ENCODE measurements at regions not wholly inside any gene's neighbourhood (a gene's known extent, or its start where the extent isn't known, plus 50 kb on each side); places are given as distances from the start of the nearest gene placed in this dataset.
"Not testable (repeated sequence)": the region's sequence is repeated elsewhere in the genome, so short reads cannot be mapped to it uniquely, and the experiment has no call there.

DNA sequence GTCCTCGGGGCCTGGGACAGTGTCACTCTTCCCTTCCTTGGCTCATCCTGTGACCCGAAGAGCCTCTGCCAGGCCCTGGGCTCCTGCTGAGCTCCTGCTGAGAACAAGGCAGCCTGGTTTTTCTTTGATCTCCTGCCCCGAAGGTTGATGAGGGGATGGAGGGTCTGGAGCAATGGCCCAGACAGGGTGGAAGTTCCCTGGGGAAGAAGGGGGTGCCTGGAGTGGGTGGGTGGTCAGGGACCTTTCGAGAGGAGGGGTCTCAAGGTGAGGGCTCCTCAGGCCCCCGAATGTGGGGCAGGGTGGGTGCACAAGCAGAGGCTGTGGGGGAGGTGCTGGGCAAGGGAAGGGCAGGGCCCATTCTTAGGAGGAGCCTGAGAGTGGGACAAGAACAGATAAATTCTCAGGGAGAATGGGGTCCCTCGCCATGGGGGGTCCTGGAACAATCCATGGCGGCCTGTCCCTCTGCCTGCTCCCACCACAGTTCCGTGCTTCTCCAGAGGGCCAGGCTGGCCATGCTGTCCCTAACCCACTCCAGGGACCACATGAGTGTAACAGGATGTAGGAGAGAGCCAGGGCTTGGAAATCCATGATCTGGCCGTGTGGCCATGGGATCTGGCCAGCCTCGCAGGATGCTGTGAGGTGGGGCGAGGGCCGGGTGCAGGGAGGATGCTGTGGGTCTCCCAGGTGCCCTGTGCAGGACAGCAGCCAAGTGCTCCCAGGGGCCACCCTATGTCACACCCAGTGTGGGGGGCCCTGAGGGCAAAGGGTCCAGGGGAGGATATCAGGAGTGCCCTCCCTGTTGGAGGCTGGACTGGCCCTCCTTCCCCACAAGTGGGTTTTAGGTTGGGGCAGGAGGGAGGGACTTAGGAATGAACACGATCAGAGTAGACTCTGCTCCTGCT lies 128.5 kb upstream of the LPCAT1 start:
- H3K4me3 ChIP-seq (ENCODE audit: low read depth, low read length), result no peak overlapping the region
- DNase-seq (ENCODE audit: low read depth, low spot score), result no peak
- TF ChIP-seq, protein P1, sequence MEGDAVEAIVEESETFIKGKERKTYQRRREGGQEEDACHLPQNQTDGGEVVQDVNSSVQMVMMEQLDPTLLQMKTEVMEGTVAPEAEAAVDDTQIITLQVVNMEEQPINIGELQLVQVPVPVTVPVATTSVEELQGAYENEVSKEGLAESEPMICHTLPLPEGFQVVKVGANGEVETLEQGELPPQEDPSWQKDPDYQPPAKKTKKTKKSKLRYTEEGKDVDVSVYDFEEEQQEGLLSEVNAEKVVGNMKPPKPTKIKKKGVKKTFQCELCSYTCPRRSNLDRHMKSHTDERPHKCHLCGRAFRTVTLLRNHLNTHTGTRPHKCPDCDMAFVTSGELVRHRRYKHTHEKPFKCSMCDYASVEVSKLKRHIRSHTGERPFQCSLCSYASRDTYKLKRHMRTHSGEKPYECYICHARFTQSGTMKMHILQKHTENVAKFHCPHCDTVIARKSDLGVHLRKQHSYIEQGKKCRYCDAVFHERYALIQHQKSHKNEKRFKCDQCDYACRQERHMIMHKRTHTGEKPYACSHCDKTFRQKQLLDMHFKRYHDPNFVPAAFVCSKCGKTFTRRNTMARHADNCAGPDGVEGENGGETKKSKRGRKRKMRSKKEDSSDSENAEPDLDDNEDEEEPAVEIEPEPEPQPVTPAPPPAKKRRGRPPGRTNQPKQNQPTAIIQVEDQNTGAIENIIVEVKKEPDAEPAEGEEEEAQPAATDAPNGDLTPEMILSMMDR (IDR thresholded peaks at IDR 0.05; ENCODE audit: low read depth, low read length), result no peak
- in situ Hi-C loops (cut with HindIII; ENCODE audit: low sequenced_read_pairs), result no loop called here

DNA sequence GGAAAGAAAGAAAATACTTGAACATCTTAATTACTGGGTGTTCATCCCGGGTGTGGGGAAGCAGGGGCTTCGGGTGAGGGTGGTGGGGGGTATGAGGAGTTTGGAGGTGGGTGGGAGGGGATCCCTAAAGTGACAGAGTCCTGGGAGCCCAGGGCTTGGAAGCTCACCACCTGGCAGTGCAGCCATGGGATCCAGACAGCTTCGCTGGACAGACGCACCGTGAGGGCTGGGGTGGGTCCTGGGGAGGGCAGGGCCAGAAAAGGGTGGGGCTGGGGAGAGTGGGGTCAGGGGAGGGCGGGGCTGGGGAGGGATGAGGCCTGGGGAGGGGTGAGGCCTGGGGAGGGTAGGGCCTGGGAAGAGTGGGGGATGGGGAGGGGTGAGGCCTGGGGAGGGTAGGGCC lies 127.5 kb upstream of the LPCAT1 start:
- TF ChIP-seq, protein P1 (IDR thresholded peaks at IDR 0.05; ENCODE audit: low read depth, low read length), result no peak
- in situ Hi-C loops (cut with HindIII; ENCODE audit: low sequenced_read_pairs), result no loop called here

DNA sequence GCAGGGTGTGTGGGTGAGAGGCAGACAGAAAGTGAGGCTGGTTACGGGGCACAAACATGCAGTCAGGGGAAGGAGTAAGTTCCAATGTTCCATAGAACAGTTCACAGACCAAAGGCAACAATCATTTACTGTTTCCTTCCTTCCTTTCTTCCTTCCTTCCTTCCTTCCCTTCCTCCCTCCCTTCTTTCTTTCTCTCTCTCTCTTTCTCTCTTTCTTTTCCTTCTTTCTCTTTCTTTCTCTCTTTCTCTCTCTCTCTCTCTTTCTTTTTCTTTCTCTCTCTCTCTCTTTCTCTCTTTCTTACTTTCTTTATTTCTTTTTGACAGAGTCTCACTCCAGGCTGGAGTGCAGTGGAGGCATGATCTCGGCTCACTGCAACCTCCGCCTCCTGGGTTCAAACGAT lies 125.8 kb upstream of the LPCAT1 start:
- in situ Hi-C loops (cut with HindIII; ENCODE audit: low sequenced_read_pairs), result no loop called here
- DNase-seq (ENCODE audit: low read depth, low spot score), result no peak
- H3K4me3 ChIP-seq (ENCODE audit: low read depth, low read length), result no peak overlapping the region
- TF ChIP-seq, protein P1 (IDR thresholded peaks at IDR 0.05; ENCODE audit: low read depth, low read length), result no peak

More for the DNA sequence above, 127.5 kb upstream of the LPCAT1 start:
- DNase-seq (ENCODE audit: low read depth, low spot score), result no peak
- no peak overlapping the region for H3K4me3 ChIP-seq (ENCODE audit: low read depth, low read length)

DNA sequence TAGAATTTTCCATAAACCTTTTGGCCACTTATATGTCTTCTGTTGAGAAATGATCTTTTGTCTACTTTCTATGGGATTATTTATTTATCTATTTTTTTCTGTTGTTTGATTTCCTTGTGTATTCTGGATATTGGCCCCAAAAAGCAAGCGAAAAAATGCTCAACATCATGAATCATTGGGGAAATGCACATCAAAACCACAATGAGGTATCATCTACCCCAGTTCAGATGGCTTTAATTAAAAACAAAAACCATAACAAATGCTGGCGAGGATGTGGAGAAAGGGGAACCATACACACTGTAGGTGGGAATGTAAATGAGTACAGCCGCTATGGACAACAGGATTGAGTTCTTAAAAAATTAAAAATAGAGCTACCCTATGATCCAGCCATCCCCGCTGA lies 125.0 kb upstream of the LPCAT1 start:
- DNase-seq (ENCODE audit: low read depth, low spot score), result peak; percentile 20
- no peak overlapping the region for H3K4me3 ChIP-seq (ENCODE audit: low read depth, low read length)
- in situ Hi-C loops (cut with HindIII; ENCODE audit: low sequenced_read_pairs), result no loop called here
- TF ChIP-seq, protein P1 (IDR thresholded peaks at IDR 0.05; ENCODE audit: low read depth, low read length), result no peak

DNA sequence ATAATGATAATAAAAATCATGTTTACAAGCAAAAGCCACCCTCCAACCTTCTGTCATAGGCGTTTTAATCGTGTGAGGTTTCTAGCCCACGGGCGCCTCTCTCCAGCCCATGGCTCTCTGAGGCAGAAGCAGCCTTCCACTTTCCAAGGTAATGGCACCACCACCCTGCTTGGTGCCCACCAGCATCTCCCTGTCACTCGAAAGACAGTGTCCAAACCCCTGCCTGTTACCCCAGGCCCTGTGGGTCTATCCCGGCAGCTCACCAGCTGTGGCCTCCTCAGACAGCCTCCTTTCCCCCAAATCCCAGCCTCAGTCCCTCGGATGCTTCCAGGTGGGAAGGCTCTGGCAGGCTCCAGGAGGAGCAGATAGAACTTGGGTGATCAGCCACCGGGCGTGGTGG lies 123.8 kb upstream of the LPCAT1 start:
- TF ChIP-seq, protein P1 (IDR thresholded peaks at IDR 0.05; ENCODE audit: low read depth, low read length), result no peak
- no peak for DNase-seq (ENCODE audit: low read depth, low spot score)
- in situ Hi-C loops (cut with HindIII; ENCODE audit: low sequenced_read_pairs), result no loop called here
- no peak overlapping the region for H3K4me3 ChIP-seq (ENCODE audit: low read depth, low read length)

DNA sequence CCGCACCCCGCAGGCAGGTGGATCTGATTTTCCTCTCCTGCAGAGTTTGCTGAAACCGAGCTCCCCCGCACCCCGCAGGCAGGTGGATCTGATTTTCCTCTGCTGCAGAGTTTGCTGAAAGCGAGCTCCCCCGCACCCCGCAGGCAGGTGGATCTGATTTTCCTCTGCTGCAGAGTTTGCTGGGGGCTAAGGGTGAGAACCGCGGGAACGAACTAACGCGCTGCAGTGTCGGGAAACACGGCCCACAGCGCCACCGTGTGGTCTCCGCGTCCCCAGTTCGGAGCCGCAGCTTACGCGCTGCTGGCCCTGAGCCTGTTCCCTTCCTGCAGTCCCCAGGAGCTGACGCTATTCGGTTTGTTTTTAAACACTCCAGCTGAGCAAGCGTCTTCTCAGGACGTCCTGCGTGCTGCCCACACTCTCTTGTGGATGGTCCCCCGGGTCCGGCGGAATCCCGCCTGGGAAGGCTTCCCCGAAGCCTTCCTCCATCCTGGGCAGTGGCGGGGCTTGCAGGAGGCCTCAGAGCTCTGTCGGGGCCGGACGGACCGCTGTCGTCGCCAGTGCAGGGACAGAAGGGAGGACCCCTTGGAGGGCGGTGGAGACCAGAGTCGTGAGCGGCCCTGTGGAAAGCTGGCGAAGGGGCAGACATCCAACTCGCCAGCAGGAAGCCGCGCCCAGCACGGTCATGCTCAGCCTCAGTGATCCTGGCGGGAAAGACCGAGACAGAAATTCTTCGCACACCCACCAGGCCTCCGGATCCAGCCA lies 121.2 kb upstream of the LPCAT1 start:
- H3K4me3 ChIP-seq (ENCODE audit: low read depth, low read length), result no peak overlapping the region
- in situ Hi-C loops (cut with HindIII; ENCODE audit: low sequenced_read_pairs), result no loop called here
- TF ChIP-seq, protein P1 (IDR thresholded peaks at IDR 0.05; ENCODE audit: low read depth, low read length), result peak; percentile 87
- DNase-seq (ENCODE audit: low read depth, low spot score), result peak; percentile 74

DNA sequence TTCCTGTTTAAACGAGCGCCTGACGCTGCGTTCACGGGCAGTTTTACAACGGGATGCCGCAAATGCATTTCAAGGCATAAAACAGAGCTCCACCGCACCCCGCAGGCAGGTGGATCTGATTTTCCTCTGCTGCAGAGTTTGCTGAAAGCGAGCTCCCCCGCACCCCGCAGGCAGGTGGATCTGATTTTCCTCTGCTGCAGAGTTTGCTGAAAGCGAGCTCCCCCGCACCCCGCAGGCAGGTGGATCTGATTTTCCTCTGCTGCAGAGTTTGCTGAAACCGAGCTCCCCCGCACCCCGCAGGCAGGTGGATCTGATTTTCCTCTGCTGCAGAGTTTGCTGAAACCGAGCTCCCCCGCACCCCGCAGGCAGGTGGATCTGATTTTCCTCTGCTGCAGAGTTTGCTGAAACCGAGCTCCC lies 120.6 kb upstream of the LPCAT1 start:
- not testable (repeated sequence) for DNase-seq (ENCODE audit: low read depth, low spot score); H3K4me3 ChIP-seq (ENCODE audit: low read depth, low read length)

More for the DNA sequence above, 120.6 kb upstream of the LPCAT1 start:
- in situ Hi-C loops (cut with HindIII; ENCODE audit: low sequenced_read_pairs), result not testable (repeated sequence)
